H1 (cell line): ENCODE measurements at regions not wholly inside any gene's neighbourhood (a gene's known extent, or its start where the extent isn't known, plus 50 kb on each side); places are given as distances from the start of the nearest gene placed in this dataset.

ENCODE experiments used
- CTCF ChIA-PET: fragments of 300-600 bp; sonication (Branson Sonifier 250); formaldehyde crosslinking; loops from one replicate; lab custom pipeline; 2021; ENCODE audit not compliant: partially characterized antibody; lab: Charles Lee
- POLR2A ChIA-PET: fragments of 300-600 bp; sonication (Branson Sonifier 250); formaldehyde crosslinking; loops from one replicate; lab custom pipeline; 2021; ENCODE audit warnings: inconsistent platforms; ENCODE audit not compliant: partially characterized antibody; lab: Charles Lee
- DNase-seq, 2 experiments: peaks; one replicate each; pipeline versions ENCODE4 v3.0.0 to v3.0.0-alpha.2; 2010 to 2022; ENCODE audit warnings: low spot score in 2 of 2, low read depth in 1 of 2, mixed read lengths in 1 of 2
- FAIRE-seq: peaks from 2 replicates; lab custom pipeline; 2011; peaks lifted over from hg19 to GRCh38; lab: Jason Lieb, UNC
- H2AFZ ChIP-seq: 2 replicates; pipeline ENCODE4 v1.8.1; 2012; ENCODE audit warnings: low read length, inconsistent platforms
- H2AK5ac ChIP-seq: 2 replicates; pipeline ENCODE4 v1.6.1; 2013; ENCODE audit warnings: low read depth, low read length
- H2BK120ac ChIP-seq: replicated peaks from 2 replicates; pipeline ENCODE3; 2013; ENCODE audit warnings: low read depth, low read length, inconsistent platforms
- H2BK12ac ChIP-seq: 2 replicates; pipeline ENCODE4 v1.6.1; 2013; ENCODE audit warnings: low read depth, low read length
- H2BK15ac ChIP-seq: 2 replicates; pipeline ENCODE4 v1.6.1; 2013; ENCODE audit warnings: low read length
- H2BK20ac ChIP-seq: 2 replicates; pipeline ENCODE4 v1.6.1; 2013; ENCODE audit warnings: low read length
- H2BK5ac ChIP-seq: 2 replicates; pipeline ENCODE4 v1.6.1; 2013; ENCODE audit warnings: low read depth, low read length
- H3K14ac ChIP-seq: 2 replicates; pipeline ENCODE4 v1.6.1; 2013; ENCODE audit warnings: inconsistent platforms; ENCODE audit not compliant: insufficient read length
- H3K18ac ChIP-seq: 2 replicates; pipeline ENCODE4 v1.6.1; 2013; ENCODE audit warnings: low read length; ENCODE audit errors: extremely low read depth
- H3K23ac ChIP-seq: 2 replicates; pipeline ENCODE4 v1.6.1; 2013; ENCODE audit warnings: inconsistent platforms; ENCODE audit not compliant: insufficient read length
- H3K23me2 ChIP-seq: 2 replicates; pipeline ENCODE4 v1.6.1; 2013; ENCODE audit warnings: low read depth, low read length
- H3K27ac ChIP-seq: 2 replicates; pipeline ENCODE4 v1.6.1; 2011; ENCODE audit warnings: low read depth, low read length, inconsistent platforms
- H3K27me3 ChIP-seq, 4 experiments: replicated peaks in 1 of 4; 1 replicate in 1 of 4; 2 replicates in 3 of 4; pipeline versions ENCODE4 v1.6.1 to v1.8.1; 2011 to 2013; ENCODE audit warnings: low read length in 3 of 4, mild to moderate bottlenecking in 3 of 4, inconsistent platforms in 2 of 4, mixed read lengths in 2 of 4, moderate library complexity in 1 of 4; ENCODE audit not compliant: control insufficient read depth in 3 of 4, insufficient read depth in 3 of 4; ENCODE audit errors: extremely low read depth in 1 of 4
- H3K36me3 ChIP-seq, 4 experiments: 2 replicates each; pipeline versions ENCODE4 v1.6.1 to v1.8.1; 2011 to 2013; ENCODE audit warnings: mild to moderate bottlenecking in 4 of 4, low read length in 3 of 4, moderate library complexity in 2 of 4, control low read depth in 1 of 4, inconsistent platforms in 1 of 4; ENCODE audit not compliant: insufficient read depth in 4 of 4, control insufficient read depth in 2 of 4
- H3K4ac ChIP-seq: replicated peaks from 2 replicates; pipeline ENCODE3; 2013; ENCODE audit warnings: low read length, low read depth, mixed read lengths, inconsistent platforms; ENCODE audit not compliant: insufficient read length
- H3K4me1 ChIP-seq, 4 experiments: replicated peaks in 1 of 4; 1 replicate in 1 of 4; 2 replicates in 3 of 4; pipeline versions ENCODE4 v1.6.1 to v1.8.1; 2011 to 2013; ENCODE audit warnings: low read length in 3 of 4, inconsistent platforms in 2 of 4, mixed read lengths in 1 of 4; ENCODE audit not compliant: insufficient read depth in 4 of 4, control insufficient read depth in 3 of 4
- H3K4me2 ChIP-seq, 2 experiments: 2 replicates each; pipeline versions ENCODE4 v1.6.1 to v1.8.1; 2011 to 2013; ENCODE audit warnings: low read depth in 2 of 2, low read length in 2 of 2, control low read depth in 1 of 2, inconsistent platforms in 1 of 2, mild to moderate bottlenecking in 1 of 2; ENCODE audit not compliant: insufficient read depth in 1 of 2
- H3K4me3 ChIP-seq, 4 experiments: fragments of 200-600, 300-600 bp in 1 of 4; sonication (generic), shearing (Covaris generic), sonication (Bioruptor Twin) in 1 of 4; 2 replicates each; pipeline versions ENCODE4 v1.5.1 to v1.8.1; 2011 to 2016; ENCODE audit warnings: low read length in 4 of 4, low read depth in 3 of 4, control low read depth in 2 of 4, inconsistent platforms in 2 of 4, mild to moderate bottlenecking in 2 of 4, mixed read lengths in 1 of 4, moderate library complexity in 1 of 4; ENCODE audit not compliant: insufficient read depth in 2 of 4; ENCODE audit errors: extremely low read depth in 1 of 4
- H3K56ac ChIP-seq: replicated peaks from 2 replicates; pipeline ENCODE3; 2013; ENCODE audit warnings: low read depth, mild to moderate bottlenecking, mixed read lengths, low read length, inconsistent platforms; ENCODE audit not compliant: insufficient read length
- H3K79me1 ChIP-seq: 2 replicates; pipeline ENCODE4 v1.6.1; 2013; ENCODE audit warnings: low read depth, low read length, control low read depth
- H3K79me2 ChIP-seq, 2 experiments: 2 replicates each; pipeline versions ENCODE4 v1.6.1 to v1.8.1; 2012 to 2013; ENCODE audit warnings: low read length in 2 of 2, mild to moderate bottlenecking in 2 of 2, inconsistent platforms in 1 of 2; ENCODE audit not compliant: insufficient read depth in 2 of 2, control insufficient read depth in 1 of 2
- H3K9ac ChIP-seq, 4 experiments: replicated peaks in 1 of 4; 1 replicate in 1 of 4; 2 replicates in 3 of 4; pipeline versions ENCODE4 v1.6.1 to v1.8.1; 2011 to 2013; ENCODE audit warnings: low read depth in 3 of 4, low read length in 3 of 4, control low read depth in 2 of 4, mild to moderate bottlenecking in 2 of 4, moderate library complexity in 2 of 4, inconsistent platforms in 1 of 4; ENCODE audit errors: extremely low read depth in 1 of 4
- H3K9me3 ChIP-seq, 2 experiments: 2 replicates each; pipeline versions ENCODE4 v1.6.1 to v1.8.1; 2012 to 2013; ENCODE audit warnings: mild to moderate bottlenecking in 2 of 2, moderate library complexity in 2 of 2, control low read depth in 1 of 2, inconsistent platforms in 1 of 2, low read depth in 1 of 2, low read length in 1 of 2, mixed read lengths in 1 of 2; ENCODE audit not compliant: insufficient read depth in 2 of 2
- H4K20me1 ChIP-seq, 2 experiments: replicated peaks in 1 of 2; 2 replicates each; pipeline versions ENCODE3 to v1.8.1; 2011 to 2013; ENCODE audit warnings: inconsistent platforms in 2 of 2, low read length in 2 of 2, mild to moderate bottlenecking in 1 of 2; ENCODE audit not compliant: insufficient read depth in 2 of 2, control insufficient read depth in 1 of 2
- H4K5ac ChIP-seq: 2 replicates; pipeline ENCODE4 v1.6.1; 2013; ENCODE audit warnings: low read length, low read depth, mixed read lengths, inconsistent platforms; ENCODE audit not compliant: insufficient read length
- H4K8ac ChIP-seq: 2 replicates; pipeline ENCODE4 v1.8.0; 2013; ENCODE audit warnings: mild to moderate bottlenecking, moderate library complexity, low read length, inconsistent platforms; ENCODE audit not compliant: insufficient read depth; ENCODE audit errors: extremely low read depth
- H4K91ac ChIP-seq: replicated peaks from 2 replicates; pipeline ENCODE3; 2013; ENCODE audit warnings: low read length, mixed read lengths, inconsistent platforms; ENCODE audit not compliant: insufficient read length
- ASH2L ChIP-seq: fragments of 200-600, 300-600 bp; sonication (generic); IDR thresholded peaks from one replicate; pipeline ENCODE4 v1.7.1; 2017; ENCODE audit warnings: low read length
- BCL11A ChIP-seq, 2 experiments: IDR thresholded peaks; one replicate each; pipeline ENCODE4 v1.6.1; 2011; ENCODE audit warnings: low read depth in 2 of 2, low read length in 2 of 2, mild to moderate bottlenecking in 2 of 2
- CREB1 ChIP-seq: IDR thresholded peaks from 2 replicates; pipeline ENCODE4 v1.6.1; 2012; ENCODE audit warnings: inconsistent platforms
- JUN ChIP-seq: IDR thresholded peaks from 2 replicates; pipeline ENCODE4 v1.6.1; 2011; ENCODE audit warnings: low read depth, mild to moderate bottlenecking, improper control_type of control experiment, low read length
- KDM5A ChIP-seq: fragments of 200-600 bp; IDR thresholded peaks from 2 replicates; pipeline ENCODE4 v1.7.1; 2012; ENCODE audit warnings: mild to moderate bottlenecking, low read length, inconsistent platforms, mixed read lengths
- POLR2AphosphoS5 ChIP-seq: IDR thresholded peaks from 2 replicates; pipeline ENCODE4 v1.6.1; 2011; ENCODE audit warnings: low read depth, low read length
- RAD21 ChIP-seq, 2 experiments: IDR thresholded peaks in 1 of 2; conservative IDR thresholded peaks in 1 of 2; 2 replicates each; pipeline ENCODE4 v1.6.1; 2011; ENCODE audit warnings: low read depth in 2 of 2, low read length in 2 of 2, improper control_type of control experiment in 1 of 2, inconsistent platforms in 1 of 2, mild to moderate bottlenecking in 1 of 2, moderate library complexity in 1 of 2
- SP4 ChIP-seq: IDR thresholded peaks from 2 replicates; pipeline ENCODE4 v1.6.1; 2012; ENCODE audit warnings: low read length, inconsistent platforms
- TAF1 ChIP-seq: IDR thresholded peaks from 2 replicates; pipeline ENCODE4 v1.6.1; 2011; ENCODE audit warnings: mild to moderate bottlenecking, low read depth, low read length
- WGBS, 2 experiments: shearing (Covaris generic) in 1 of 2; methylation state at CpG; one replicate each; pipeline versions ENCODE4 v1.1.6 to v1.1.7; 2013 to 2015; ENCODE audit warnings: low lambda C conversion rate in 2 of 2, mixed read lengths in 2 of 2, inconsistent platforms in 1 of 2, low coverage in 1 of 2, missing lambda C conversion rate in 1 of 2; ENCODE audit not compliant: insufficient replicate concordance in 2 of 2, insufficient coverage in 1 of 2, insufficient read length in 1 of 2; ENCODE audit errors: extremely low coverage in 1 of 2, missing lambda C conversion rate in 1 of 2; 5-methylcytosine and 5-hydroxymethylcytosine counted together
- TF ChIP-seq, protein P1 (sequence below), 3 experiments: IDR thresholded peaks; 1 replicate in 2 of 3; 2 replicates in 1 of 3; pipeline versions ENCODE4 v1.5.1 to v1.6.1; 2011; ENCODE audit warnings: low read length in 3 of 3, mild to moderate bottlenecking in 3 of 3, inconsistent platforms in 2 of 3, low read depth in 1 of 3, moderate library complexity in 1 of 3; ENCODE audit not compliant: insufficient read depth in 1 of 3; ENCODE audit errors: control extremely low read depth in 1 of 3

DNA sequence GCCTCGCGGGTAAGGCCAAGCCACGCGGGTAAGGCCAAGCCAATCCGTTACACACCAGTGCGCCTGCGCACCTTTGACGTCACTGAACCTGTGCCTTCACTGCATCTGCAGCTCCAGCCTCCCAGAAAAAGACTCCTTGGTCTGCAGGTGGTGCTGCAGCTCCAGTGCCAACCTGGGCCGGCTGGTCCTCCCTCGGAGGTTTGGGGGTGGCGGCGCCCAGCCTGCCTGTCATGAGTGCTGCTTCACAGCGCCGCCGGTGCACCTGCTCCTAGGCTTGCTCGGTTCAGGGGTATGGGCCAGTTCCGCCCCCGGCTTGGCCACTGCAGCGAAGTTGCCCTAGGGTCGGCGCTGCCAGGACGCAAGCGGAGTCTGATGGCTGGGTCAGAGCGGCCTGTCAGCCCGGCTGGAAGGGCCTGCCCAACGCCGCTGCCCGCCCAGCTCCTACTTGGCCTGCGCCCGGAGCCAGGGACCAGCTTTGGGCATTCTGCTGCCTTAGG, 146.6 kb downstream of the USP22 start:
- Histone ChIP-seq H3K56ac (no peak overlapping the region), H2BK5ac (no peak overlapping the region), H4K91ac (no peak overlapping the region), H3K18ac (no peak overlapping the region), H2BK20ac (no peak overlapping the region), H4K8ac (no peak overlapping the region), H3K27ac (no peak overlapping the region), H2AK5ac (no peak overlapping the region), H3K23me2 (no peaks in the 10 kb centered on the region), H3K4me3 (no peak overlapping the region), H3K14ac (no peak overlapping the region), H3K4me2 (no peak overlapping the region), H3K4ac (no peak overlapping the region), H3K23ac (no peak overlapping the region), H3K79me2 (peaks cover 0 to 7% of the 10 kb centered on the region in 2 experiments; a peak in 1 of 4 replicates), H2AFZ (no peak overlapping the region), H2BK15ac (no peak overlapping the region), H4K20me1 (no peaks in the 10 kb centered on the region), H2BK12ac (no peak overlapping the region), H3K9ac (no peak overlapping the region), H3K4me1 (peaks cover 0 to 11% (median 0%) of the 10 kb centered on the region in 4 experiments; a peak in 1 of 7 replicates), H4K5ac (no peak overlapping the region), H3K79me1 (no peaks in the 10 kb centered on the region), H2BK120ac (no peak overlapping the region), H3K9me3 (no peaks in the 10 kb centered on the region), H3K36me3 (peaks cover 0 to 15% (median 5%) of the 10 kb centered on the region in 4 experiments; a peak in 4 of 8 replicates), H3K27me3 (no peaks in the 10 kb centered on the region)
- TF ChIP-seq BCL11A (IDR thresholded peaks at IDR 0.05; ENCODE audit: low read depth in 2 of 2, low read length in 2 of 2) (no peak), CREB1 (no peak), JUN (no peak), TAF1 (no peak), ASH2L (no peak), KDM5A (no peak), SP4 (no peak), RAD21 (IDR thresholded peaks at IDR 0.05 in 1 of 2, conservative IDR thresholded peaks at IDR 0.05 in 1 of 2; ENCODE audit: low read depth in 2 of 2, low read length in 2 of 2) (peak in 1 of 2 experiments; percentile 22; a peak in 2 of 4 replicates), POLR2AphosphoS5 (peak; percentile 47; the same call in 1 of the 2 replicates)
- TF ChIP-seq, protein P1, sequence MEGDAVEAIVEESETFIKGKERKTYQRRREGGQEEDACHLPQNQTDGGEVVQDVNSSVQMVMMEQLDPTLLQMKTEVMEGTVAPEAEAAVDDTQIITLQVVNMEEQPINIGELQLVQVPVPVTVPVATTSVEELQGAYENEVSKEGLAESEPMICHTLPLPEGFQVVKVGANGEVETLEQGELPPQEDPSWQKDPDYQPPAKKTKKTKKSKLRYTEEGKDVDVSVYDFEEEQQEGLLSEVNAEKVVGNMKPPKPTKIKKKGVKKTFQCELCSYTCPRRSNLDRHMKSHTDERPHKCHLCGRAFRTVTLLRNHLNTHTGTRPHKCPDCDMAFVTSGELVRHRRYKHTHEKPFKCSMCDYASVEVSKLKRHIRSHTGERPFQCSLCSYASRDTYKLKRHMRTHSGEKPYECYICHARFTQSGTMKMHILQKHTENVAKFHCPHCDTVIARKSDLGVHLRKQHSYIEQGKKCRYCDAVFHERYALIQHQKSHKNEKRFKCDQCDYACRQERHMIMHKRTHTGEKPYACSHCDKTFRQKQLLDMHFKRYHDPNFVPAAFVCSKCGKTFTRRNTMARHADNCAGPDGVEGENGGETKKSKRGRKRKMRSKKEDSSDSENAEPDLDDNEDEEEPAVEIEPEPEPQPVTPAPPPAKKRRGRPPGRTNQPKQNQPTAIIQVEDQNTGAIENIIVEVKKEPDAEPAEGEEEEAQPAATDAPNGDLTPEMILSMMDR (IDR thresholded peaks at IDR 0.05; ENCODE audit: control extremely low read depth in 1 of 3, insufficient read depth in 1 of 3, low read depth in 1 of 3, low read length in 3 of 3): peak; percentile 6 to 22 (median 20); a peak in 2 of 4 replicates
- FAIRE-seq: no peak
- ChIA-PET CTCF (interaction anchor here (1.1 kb wide), 1 partner anchor 105 kb away, joined by 3 read pairs; no protein-coding TSS in a partner anchor), POLR2A (no interaction called here)
- DNase-seq: no peak
- 94% methylated on average over 23 of the region's 30 CpGs; no CpG with 5 or more reads in 1 of the 2 experiments for WGBS, 2 experiments
